ENCODE measurements at regions not wholly inside any gene's neighbourhood (a gene's known extent, or its start where the extent isn't known, plus 50 kb on each side); places are given as distances from the start of the nearest gene placed in this dataset.
A peak's percentile ranks its signal among the peaks of the same experiment; 100 is the strongest.

- no peak for DNase-seq
Measured at GRCh38 chr11:24312464-24313238, 184.2 kb upstream of the LUZP2 start.

DNA sequence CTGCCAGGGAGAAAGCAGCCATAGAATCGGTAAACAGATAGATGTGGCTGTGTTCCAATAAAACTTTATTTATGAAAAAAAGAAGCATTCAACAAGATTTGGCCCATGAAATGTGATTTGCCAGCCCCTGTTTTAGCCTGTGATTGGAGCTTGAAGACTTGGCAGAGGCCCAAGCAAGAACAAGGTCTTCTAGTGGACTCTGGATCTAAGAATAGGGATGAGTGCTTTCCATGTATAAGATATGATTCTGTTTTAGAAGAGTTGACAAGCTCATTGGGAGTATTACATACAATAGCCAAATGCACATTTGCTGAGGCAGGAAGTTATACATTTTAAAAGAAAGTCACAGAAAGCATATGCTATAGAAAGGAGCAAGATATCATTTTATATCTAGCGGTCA, 175.6 kb upstream of the LUZP2 start:
- no peak for DNase-seq

- no peak for DNase-seq
Measured at GRCh38 chr11:24324211-24324610, 172.6 kb upstream of the LUZP2 start.

DNA sequence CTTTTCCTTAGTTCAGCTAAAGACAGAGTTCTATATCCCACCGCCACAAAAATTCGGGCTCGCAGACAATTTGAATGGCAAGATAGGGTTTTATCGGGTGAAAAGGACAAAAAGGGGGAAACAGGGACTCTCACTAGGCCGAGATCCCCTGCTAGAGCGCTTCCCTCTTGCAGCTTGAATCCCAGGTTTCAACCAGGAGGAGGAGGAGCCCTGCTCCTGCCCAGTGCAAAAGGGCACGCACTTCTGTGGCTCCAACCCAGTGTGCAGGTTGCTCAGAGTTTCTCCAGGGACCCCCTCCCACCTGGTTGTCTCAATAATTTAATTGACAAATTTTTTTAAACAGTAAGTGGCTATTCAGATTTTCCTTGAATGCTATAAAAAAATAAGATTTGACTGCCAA, 152.6 kb upstream of the LUZP2 start:
- DNase-seq, result no peak

DNA sequence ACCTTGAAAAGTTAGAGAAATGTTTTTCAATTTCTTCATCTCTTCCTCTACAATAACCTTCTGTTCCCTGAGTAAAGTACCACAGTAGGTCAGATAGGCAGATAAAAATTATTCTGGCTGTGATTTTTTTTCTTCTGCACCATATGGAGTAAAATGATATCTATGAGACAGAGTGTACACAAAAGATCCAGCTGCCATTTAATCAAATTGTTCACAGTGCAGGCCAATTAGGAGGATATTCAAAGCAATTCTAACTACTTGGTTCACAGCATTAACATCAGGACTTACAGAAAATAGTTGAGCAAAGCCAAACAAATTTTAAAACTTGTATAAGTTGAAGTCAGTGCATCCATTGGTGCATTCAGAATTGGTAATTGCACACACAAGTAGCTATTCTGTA, 147.9 kb upstream of the LUZP2 start:
- DNase-seq, result no peak

GRCh38 chr11:24351179-24351578, 145.7 kb upstream of the LUZP2 start:
- DNase-seq, result no peak

DNA sequence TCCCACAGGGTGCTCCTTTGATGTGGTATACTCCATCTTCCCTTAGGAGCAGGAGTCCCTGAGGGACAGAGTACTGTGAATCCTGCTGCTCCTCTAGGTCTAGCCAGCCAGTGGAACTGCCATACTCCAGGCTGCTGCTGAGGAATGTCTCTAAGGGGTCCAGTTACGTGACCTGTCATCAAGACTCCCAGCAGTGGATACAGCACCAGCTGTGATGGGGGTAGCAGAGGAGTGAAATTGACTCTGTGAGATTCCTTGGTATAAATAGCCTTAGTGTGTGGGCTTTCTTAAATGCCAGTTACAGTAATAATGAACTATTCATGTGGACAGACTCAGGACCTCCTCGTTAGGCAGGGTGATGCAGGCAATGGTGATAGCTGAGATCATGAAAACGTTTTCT, 140.4 kb upstream of the LUZP2 start:
- DNase-seq, result no peak

- DNase-seq, result no peak
Measured at GRCh38 chr11:24357620-24358410, 139.0 kb upstream of the LUZP2 start.

- no peak for DNase-seq
Measured at GRCh38 chr11:24372491-24372890, 124.4 kb upstream of the LUZP2 start.

DNA sequence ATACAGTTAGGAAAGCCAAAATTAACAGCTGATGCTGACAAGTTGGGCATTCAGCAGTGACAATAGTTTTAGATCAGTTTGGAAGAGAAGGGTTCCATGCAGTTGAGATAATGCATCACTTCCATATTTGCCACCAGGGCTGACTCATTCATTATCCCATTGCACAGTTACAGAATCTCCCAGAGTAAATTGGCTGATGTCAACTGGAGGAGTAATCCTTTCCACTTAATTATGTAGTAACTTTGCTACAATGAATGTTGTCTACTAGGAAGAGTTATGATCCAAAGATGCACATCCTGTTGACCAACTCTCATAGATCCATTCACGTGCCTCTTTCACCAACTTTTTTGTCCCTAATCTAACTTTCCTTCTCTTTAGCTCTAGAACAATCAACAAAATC, 123.3 kb upstream of the LUZP2 start:
- DNase-seq, result no peak

GRCh38 chr11:24375351-24375750, 121.5 kb upstream of the LUZP2 start:
- no peak for DNase-seq

- DNase-seq, result no peak
Measured at GRCh38 chr11:24375931-24376330, 120.9 kb upstream of the LUZP2 start.

DNA sequence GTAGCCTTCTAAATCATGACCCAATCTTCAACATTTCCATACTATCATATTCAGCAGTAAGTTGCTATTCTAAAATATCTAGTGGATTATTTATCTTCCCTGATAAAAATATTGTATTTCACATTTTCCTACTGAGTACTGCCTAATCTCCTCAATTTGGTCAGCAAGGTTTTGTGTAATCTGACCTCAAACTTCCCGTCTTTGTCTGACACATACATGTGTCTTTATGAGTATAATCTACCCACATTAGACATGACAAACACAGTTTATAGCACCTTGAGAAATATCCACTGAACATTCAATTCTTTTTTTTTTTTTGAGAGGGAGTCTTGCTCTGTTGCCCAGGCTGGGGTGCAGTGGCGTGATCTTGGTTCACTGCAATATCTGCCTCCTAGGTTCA, 113.7 kb upstream of the LUZP2 start:
- no peak for DNase-seq

GRCh38 chr11:24384240-24384639, 112.6 kb upstream of the LUZP2 start:
- DNase-seq, result no peak

- DNase-seq, result peak in 1 of 2 experiments; percentile 54
Measured at GRCh38 chr11:24386546-24387397, 110.1 kb upstream of the LUZP2 start.

GRCh38 chr11:24389575-24389974, 107.3 kb upstream of the LUZP2 start:
- DNase-seq, result no peak

GRCh38 chr11:24390016-24390415, 106.8 kb upstream of the LUZP2 start:
- no peak for DNase-seq

DNA sequence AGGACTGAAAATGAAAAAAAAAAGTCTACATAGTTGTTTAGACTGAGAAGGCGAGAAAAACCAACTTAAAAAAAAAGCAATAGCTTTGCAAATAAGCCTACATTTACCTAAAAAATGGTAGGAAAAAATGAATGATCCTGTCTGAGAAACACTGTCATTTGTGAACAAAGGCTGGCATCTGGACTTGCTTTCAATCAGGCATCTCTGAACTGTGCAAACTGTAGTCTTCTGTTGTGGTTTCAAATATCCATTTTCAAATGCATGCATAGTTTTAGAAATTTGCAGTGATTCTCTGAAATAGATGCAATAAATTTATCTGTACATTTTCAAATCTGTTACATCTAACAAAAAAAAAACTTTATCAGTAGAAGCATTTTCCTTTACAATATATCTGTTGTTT, 106.1 kb upstream of the LUZP2 start:
- no peak for DNase-seq

DNA sequence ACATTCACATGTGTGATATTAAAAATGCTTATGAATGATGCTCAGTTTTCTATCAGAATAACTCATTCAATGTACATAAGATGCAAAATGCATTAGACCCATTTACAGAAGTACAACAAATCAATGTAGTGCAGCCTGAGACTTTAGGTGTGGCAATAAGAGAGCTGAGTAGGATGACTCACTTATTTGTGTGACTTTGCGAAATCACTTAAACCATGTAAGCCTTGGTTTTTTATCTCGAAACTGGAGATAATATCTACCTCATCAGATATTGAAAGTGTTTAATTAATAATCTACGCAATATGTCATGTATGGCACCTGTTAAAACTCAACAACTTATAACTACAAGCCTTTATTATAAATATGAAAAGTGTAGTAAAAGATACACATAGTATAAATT, 105.7 kb upstream of the LUZP2 start:
- DNase-seq, result no peak

GRCh38 chr11:24400059-24400665, 96.7 kb upstream of the LUZP2 start:
- no peak for DNase-seq

DNA sequence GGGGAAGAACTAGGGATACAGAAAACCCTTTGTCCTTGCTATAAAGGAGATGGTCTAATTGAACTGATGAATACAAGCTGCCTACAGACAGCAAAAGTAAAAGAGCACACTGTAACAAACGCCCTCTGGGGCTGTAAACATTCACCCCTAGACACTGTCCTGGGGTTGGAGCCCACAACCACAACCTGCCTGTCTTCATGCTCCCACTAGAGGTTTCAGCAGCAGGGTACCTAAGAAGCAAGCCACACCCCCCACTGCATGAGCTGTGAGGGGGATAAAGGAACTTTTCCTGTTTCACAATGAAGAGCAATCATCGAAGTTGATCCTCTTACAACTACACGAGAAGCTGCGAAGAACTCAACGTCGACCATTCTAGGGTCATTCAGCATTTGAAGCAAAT, 90.5 kb upstream of the LUZP2 start:
- no peak for DNase-seq

- DNase-seq, result no peak
Measured at GRCh38 chr11:24406980-24407379, 89.9 kb upstream of the LUZP2 start.

GRCh38 chr11:24407733-24408132, 89.1 kb upstream of the LUZP2 start:
- no peak for DNase-seq

Data from NCI-H526 (cell line).